Fibroblast of lung (primary cell): ENCODE measurements at regions not wholly inside any gene's neighbourhood (a gene's known extent, or its start where the extent isn't known, plus 50 kb on each side); places are given as distances from the start of the nearest gene placed in this dataset.

Source experiments
- DNase-seq, 2 donors: peaks; one replicate each; pipeline versions ENCODE4 v3.0.0 to v3.0.0-alpha.2; 2010; ENCODE audit warnings: low read depth in 2 of 2
- H2AFZ ChIP-seq: 2 replicates; pipeline ENCODE4 v1.5.1; 2012; ENCODE audit warnings: low read length, control low read depth, inconsistent platforms
- H3K27ac ChIP-seq: 2 replicates; pipeline ENCODE4 v1.5.1; 2011; ENCODE audit warnings: low read length, control low read depth; ENCODE audit not compliant: insufficient read depth
- H3K27me3 ChIP-seq: 2 replicates; pipeline ENCODE4 v1.5.1; 2011; ENCODE audit warnings: mild to moderate bottlenecking, low read length; ENCODE audit not compliant: control insufficient read depth, insufficient read depth
- H3K36me3 ChIP-seq: 2 replicates; pipeline ENCODE4 v1.5.1; 2011; ENCODE audit warnings: low read length; ENCODE audit not compliant: control insufficient read depth, insufficient read depth
- H3K4me1 ChIP-seq: 2 replicates; pipeline ENCODE4 v1.5.1; 2011; ENCODE audit warnings: low read length; ENCODE audit not compliant: control insufficient read depth, insufficient read depth; ENCODE audit errors: extremely low read depth
- H3K4me2 ChIP-seq: 2 replicates; pipeline ENCODE4 v1.5.1; 2011; ENCODE audit warnings: low read length, control low read depth; ENCODE audit not compliant: insufficient read depth; ENCODE audit errors: extremely low read depth
- H3K4me3 ChIP-seq, 4 experiments: fragments of 200-600 bp in 1 of 4; sonication (generic) in 1 of 4; replicated peaks in 1 of 4; 2 replicates each; pipeline ENCODE4 v1.5.1; 2011 to 2016; ENCODE audit warnings: low read length in 4 of 4, low read depth in 3 of 4, mild to moderate bottlenecking in 3 of 4, control low read depth in 2 of 4, inconsistent platforms in 1 of 4, mixed read lengths in 1 of 4; ENCODE audit not compliant: insufficient read depth in 1 of 4; ENCODE audit errors: control extremely low read depth in 1 of 4
- H3K79me2 ChIP-seq: 2 replicates; pipeline ENCODE4 v1.5.1; 2012; ENCODE audit warnings: mild to moderate bottlenecking, low read length, inconsistent platforms; ENCODE audit not compliant: control insufficient read depth, insufficient read depth
- H3K9ac ChIP-seq: 2 replicates; pipeline ENCODE4 v1.5.1; 2011; ENCODE audit warnings: mild to moderate bottlenecking, low read length, control low read depth; ENCODE audit not compliant: insufficient read depth
- H3K9me3 ChIP-seq: 2 replicates; pipeline ENCODE4 v1.5.1; 2012; ENCODE audit warnings: low read depth, low read length; ENCODE audit not compliant: control insufficient read depth, insufficient read depth
- H4K20me1 ChIP-seq: 2 replicates; pipeline ENCODE4 v1.5.1; 2011; ENCODE audit warnings: low read length; ENCODE audit not compliant: control insufficient read depth, insufficient read depth; ENCODE audit errors: extremely low read depth
- EZH2 ChIP-seq: IDR thresholded peaks from 2 replicates; pipeline ENCODE4 v1.5.1; 2012; ENCODE audit warnings: low read length, control low read depth, mild to moderate bottlenecking; ENCODE audit errors: missing control alignments
- TF ChIP-seq, protein P1 (sequence below), 2 donors: IDR thresholded peaks in 1 of 2; conservative IDR thresholded peaks in 1 of 2; 1 replicate in 1 of 2; 2 replicates in 1 of 2; pipeline ENCODE4 v1.5.1; 2011 to 2012; ENCODE audit warnings: low read length in 2 of 2, control low read depth in 1 of 2, inconsistent platforms in 1 of 2, low read depth in 1 of 2, mild to moderate bottlenecking in 1 of 2

DNA sequence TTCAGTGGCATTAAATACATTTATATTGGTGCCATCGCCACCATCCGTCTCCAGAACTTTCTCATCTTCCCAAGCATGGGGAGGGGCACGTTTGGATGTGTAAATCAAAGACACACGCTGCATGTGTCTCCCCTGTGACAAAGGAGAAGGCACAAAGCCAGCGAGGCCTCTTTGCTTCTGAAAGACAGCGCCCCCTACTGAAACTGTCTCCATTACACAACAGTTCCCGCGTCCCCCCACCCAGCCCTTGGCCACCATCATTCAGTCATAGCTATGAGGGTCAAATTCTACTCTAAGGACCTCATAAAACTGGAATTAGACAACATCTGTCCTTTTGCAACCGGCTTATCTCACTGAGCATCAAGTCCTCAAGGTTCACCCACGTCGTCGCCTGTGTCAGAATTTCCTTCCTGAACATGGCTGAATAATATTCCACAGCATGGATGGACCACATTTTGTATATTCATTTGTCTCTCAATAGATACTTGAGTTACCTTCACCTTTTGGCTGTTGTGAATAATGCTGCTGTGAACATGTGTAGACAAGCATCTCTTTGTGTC lies 64.8 kb downstream of the IGF2 start:
- H4K20me1 ChIP-seq: no peaks in the 10 kb centered on the region
- no peaks in the 10 kb centered on the region for H3K79me2 ChIP-seq
- H3K9ac ChIP-seq: no peak overlapping the region
- no peak overlapping the region for H2AFZ ChIP-seq
- H3K4me3 ChIP-seq: no peak overlapping the region
- no peak overlapping the region for H3K4me2 ChIP-seq
- TF ChIP-seq, protein P1, sequence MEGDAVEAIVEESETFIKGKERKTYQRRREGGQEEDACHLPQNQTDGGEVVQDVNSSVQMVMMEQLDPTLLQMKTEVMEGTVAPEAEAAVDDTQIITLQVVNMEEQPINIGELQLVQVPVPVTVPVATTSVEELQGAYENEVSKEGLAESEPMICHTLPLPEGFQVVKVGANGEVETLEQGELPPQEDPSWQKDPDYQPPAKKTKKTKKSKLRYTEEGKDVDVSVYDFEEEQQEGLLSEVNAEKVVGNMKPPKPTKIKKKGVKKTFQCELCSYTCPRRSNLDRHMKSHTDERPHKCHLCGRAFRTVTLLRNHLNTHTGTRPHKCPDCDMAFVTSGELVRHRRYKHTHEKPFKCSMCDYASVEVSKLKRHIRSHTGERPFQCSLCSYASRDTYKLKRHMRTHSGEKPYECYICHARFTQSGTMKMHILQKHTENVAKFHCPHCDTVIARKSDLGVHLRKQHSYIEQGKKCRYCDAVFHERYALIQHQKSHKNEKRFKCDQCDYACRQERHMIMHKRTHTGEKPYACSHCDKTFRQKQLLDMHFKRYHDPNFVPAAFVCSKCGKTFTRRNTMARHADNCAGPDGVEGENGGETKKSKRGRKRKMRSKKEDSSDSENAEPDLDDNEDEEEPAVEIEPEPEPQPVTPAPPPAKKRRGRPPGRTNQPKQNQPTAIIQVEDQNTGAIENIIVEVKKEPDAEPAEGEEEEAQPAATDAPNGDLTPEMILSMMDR (conservative IDR thresholded peaks at IDR 0.05 in 1 of 2, IDR thresholded peaks at IDR 0.05 in 1 of 2; ENCODE audit: low read depth in 1 of 2, low read length in 2 of 2): peak in 1 of 2 donors; percentile 19
- TF ChIP-seq EZH2: no peak
- no peak overlapping the region for H3K27ac ChIP-seq
- no peaks in the 10 kb centered on the region for H3K36me3 ChIP-seq
- H3K27me3 ChIP-seq: no peaks in the 10 kb centered on the region
- no peak for DNase-seq
- H3K4me1 ChIP-seq: no peaks in the 10 kb centered on the region
- H3K9me3 ChIP-seq: no peaks in the 10 kb centered on the region

DNA sequence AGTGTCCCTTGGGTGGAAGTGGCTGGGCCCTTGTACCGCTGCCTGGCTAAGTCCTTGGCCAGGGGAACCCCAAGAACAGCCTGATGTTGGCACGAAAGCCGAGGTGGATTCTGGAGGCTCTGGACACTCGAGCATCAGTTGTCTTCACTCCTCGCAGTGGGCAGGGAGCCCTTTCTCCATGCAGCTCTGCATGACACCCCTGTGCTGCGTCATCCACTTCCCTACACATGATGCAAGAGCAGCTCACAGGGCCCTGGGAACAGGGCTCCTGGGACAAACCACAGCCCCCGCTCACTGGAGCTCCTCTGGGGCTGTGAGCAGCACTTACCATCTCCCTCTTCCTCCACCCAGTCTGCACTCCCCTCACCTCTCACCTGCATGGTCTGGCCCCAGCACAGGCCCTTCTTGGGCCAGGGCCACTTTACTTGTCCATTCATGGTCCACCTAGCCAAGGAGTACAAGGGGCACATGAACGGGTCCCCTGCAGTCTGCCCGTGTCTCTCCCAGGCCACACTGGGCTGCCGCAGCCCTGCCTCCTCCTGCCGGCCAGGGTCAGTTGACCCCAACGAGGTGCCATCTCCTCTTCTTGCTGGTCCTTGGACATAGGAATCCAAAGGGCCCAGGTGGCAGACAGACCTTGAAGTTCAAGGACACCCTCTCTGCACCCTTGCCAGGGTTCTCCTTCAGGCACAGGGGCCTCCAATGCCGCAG lies 66.5 kb downstream of the IGF2 start:
- no peak overlapping the region for H3K4me2 ChIP-seq
- no peak overlapping the region for H3K9ac ChIP-seq
- H3K79me2 ChIP-seq: no peaks in the 10 kb centered on the region
- no peaks in the 10 kb centered on the region for H3K4me1 ChIP-seq
- no peaks in the 10 kb centered on the region for H3K9me3 ChIP-seq
- no peaks in the 10 kb centered on the region for H3K36me3 ChIP-seq
- no peak for TF ChIP-seq EZH2
- TF ChIP-seq, protein P1 (conservative IDR thresholded peaks at IDR 0.05 in 1 of 2, IDR thresholded peaks at IDR 0.05 in 1 of 2; ENCODE audit: low read depth in 1 of 2, low read length in 2 of 2): no peak
- no peak overlapping the region for H3K27ac ChIP-seq
- H4K20me1 ChIP-seq: no peaks in the 10 kb centered on the region
- H3K4me3 ChIP-seq: no peak overlapping the region
- peak in 1 of 2 donors; percentile 21 for DNase-seq
- H3K27me3 ChIP-seq: no peaks in the 10 kb centered on the region
- no peak overlapping the region for H2AFZ ChIP-seq

DNA sequence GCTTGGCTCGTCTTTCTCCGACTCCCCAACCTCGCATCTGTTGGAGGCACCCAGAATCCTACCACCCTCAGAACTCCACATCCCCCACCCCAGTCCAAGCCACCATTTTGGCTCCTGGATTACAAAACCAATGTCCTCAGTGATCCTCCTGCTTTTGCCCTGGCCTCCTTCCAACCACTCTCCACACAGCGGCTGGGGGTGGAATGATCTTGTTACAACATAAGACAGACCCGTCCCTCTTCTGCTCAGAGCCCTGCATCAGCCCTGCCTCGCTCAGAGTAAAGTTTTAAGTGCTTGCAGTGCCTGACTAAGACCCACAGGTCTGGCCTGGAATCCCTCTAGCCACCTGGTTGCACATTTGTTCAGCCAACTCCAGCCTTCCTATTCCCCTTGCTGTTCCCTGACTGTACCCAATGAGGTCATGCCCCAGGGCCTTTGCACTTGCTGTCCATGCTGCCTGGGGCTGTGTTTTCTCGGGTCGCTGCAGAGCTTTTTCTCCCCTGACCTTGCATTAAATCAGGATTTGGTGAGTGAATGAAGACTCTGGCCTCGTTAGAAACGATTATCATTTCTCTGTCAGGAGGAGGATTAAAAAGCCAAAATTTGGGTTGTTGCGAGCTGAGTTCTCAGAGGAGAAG lies 67.3 kb downstream of the IGF2 start:
- Histone ChIP-seq H3K27ac (no peak overlapping the region), H3K4me2 (no peak overlapping the region), H3K36me3 (no peaks in the 10 kb centered on the region), H3K27me3 (no peaks in the 10 kb centered on the region), H3K4me3 (no peak overlapping the region), H4K20me1 (no peaks in the 10 kb centered on the region), H3K9ac (no peak overlapping the region), H3K79me2 (no peaks in the 10 kb centered on the region), H3K4me1 (no peaks in the 10 kb centered on the region), H3K9me3 (no peaks in the 10 kb centered on the region), H2AFZ (no peak overlapping the region)
- DNase-seq: peak in 1 of 2 donors; percentile 12
- TF ChIP-seq, protein P1 (conservative IDR thresholded peaks at IDR 0.05 in 1 of 2, IDR thresholded peaks at IDR 0.05 in 1 of 2; ENCODE audit: low read depth in 1 of 2, low read length in 2 of 2): no peak
- TF ChIP-seq EZH2: no peak
